ENCODE measurements at regions not wholly inside any gene's neighbourhood (a gene's known extent, or its start where the extent isn't known, plus 50 kb on each side); places are given as distances from the start of the nearest gene placed in this dataset.
"Not testable (repeated sequence)": the region's sequence is repeated elsewhere in the genome, so short reads cannot be mapped to it uniquely, and the experiment has no call there.

DNA sequence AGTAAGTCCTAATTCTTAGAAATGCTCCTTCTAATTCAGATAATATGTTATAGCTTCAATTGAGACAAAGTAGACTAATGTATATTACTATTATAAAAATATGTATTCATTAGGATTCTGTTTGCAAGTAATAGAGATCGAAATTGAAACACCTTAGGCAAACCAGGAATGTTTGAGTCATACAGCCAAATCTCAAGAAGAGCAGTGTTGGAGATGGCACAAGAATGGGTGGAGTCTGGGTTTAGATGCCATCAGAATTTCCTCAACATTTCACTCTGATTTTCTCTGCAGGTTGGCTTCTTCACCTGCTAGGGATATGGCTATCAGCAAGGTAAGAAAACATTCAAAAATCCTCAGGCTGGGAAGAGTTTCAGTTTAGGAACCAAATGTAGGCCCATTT lies 405.4 kb downstream of the CCDC85A start:
- TF ChIP-seq, protein P1, sequence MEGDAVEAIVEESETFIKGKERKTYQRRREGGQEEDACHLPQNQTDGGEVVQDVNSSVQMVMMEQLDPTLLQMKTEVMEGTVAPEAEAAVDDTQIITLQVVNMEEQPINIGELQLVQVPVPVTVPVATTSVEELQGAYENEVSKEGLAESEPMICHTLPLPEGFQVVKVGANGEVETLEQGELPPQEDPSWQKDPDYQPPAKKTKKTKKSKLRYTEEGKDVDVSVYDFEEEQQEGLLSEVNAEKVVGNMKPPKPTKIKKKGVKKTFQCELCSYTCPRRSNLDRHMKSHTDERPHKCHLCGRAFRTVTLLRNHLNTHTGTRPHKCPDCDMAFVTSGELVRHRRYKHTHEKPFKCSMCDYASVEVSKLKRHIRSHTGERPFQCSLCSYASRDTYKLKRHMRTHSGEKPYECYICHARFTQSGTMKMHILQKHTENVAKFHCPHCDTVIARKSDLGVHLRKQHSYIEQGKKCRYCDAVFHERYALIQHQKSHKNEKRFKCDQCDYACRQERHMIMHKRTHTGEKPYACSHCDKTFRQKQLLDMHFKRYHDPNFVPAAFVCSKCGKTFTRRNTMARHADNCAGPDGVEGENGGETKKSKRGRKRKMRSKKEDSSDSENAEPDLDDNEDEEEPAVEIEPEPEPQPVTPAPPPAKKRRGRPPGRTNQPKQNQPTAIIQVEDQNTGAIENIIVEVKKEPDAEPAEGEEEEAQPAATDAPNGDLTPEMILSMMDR (IDR thresholded peaks at IDR 0.05; ENCODE audit: borderline replicate concordance, insufficient read depth, low read depth, low read length): no peak
- no peak overlapping the region for H3K4me3 ChIP-seq (ENCODE audit: low read depth, low read length)

DNA sequence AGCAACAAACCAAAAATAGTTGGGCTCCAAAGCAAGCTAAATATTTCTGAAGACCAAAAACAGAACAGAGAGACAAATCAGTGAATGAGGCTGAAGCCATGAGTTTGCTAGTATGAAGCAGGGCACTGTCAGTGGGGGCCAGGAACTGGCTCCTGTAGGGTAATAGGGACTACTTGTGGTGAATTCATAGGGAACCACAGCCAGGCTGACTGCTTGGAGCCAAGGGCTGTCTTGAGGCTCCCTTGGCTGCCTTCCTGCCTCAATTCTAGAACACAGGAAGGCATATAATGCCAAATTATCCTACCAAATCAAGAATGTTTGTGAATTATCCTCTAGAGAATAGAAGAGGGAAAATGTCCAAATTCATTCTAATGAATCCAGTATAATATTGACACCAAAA lies 406.0 kb downstream of the CCDC85A start:
- no peak overlapping the region for H3K4me3 ChIP-seq (ENCODE audit: low read depth, low read length)
- TF ChIP-seq, protein P1 (IDR thresholded peaks at IDR 0.05; ENCODE audit: borderline replicate concordance, insufficient read depth, low read depth, low read length): no peak

DNA sequence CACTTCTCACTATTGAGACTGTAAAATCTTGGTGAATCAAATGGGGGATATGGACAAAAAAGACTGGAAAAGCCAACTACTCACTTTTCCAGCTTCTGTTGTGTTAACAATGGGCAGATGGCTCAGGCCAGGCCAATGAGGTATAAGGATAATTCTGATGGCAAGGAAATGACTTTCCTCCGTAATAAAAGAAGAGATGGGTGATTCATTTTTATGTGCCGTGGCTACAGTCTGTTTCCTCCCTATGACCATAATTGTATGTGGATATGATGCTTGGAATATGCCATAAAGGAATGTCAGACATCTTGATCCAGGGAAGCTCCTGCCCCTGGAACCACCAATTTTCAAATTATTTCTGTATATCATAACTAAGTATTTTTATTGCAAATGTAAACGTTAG lies 406.8 kb downstream of the CCDC85A start:
- TF ChIP-seq, protein P1 (IDR thresholded peaks at IDR 0.05; ENCODE audit: borderline replicate concordance, insufficient read depth, low read depth, low read length): no peak
- no peak overlapping the region for H3K4me3 ChIP-seq (ENCODE audit: low read depth, low read length)

DNA sequence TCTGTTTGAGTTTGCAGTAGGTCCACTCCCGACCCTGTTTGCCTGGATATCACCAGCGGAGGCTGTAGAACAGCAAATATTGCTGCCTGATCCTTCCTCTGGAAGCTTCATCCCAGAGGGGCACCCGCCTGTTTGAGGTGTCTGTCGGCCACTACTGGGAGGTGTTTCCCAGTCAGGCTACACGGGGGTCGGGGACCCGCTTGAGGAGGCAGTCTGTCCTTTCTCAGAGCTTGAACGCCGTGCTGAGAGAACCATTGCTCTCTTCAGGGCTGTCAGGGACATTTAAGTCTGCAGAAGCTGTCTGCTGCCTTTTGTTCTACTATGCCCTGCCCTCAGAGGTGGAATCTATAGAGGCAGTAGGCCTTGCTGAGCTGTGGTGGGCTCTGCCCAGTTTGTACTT lies 422.3 kb downstream of the CCDC85A start:
- not testable (repeated sequence) for H3K4me3 ChIP-seq (ENCODE audit: low read depth, low read length)

DNA sequence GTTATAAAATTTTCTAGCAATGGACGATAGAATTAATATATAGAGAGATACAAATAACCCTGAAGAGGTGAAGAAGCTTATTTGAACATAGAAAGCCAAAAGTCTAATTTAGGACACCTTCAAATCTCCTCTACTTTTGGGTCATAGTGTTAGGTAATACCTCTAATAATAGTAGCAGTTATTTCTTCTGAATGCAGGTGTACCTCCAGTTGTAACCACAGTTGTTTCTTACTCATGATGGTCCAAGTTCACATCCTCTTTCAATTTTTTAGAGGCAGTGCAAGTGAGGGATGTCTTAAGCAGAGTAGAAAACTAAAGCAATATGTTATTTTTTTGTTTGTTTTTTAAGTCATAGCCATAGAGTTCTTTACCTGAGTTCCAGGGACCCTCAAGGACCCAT lies 429.5 kb downstream of the CCDC85A start:
- H3K4me3 ChIP-seq (ENCODE audit: low read depth, low read length): no peak overlapping the region
- TF ChIP-seq, protein P1 (IDR thresholded peaks at IDR 0.05; ENCODE audit: borderline replicate concordance, insufficient read depth, low read depth, low read length): no peak

DNA sequence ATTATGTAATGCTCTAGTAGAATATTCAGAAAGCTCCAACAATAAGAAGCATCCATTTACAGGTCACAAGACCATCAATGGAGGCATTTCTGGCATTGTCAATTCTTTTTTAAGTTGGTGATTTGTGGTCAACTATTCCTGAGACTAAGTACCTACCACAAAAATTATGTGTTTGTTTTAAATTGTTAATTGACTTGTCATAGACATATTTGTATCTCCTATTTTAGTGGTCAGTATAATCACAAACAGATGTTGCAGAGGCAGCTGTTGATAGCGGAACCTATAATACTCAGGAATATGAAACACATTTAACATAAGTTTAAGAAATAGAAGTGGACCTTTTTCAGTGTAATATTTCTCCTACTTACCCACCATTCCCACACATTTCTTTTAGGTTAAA lies 430.1 kb downstream of the CCDC85A start:
- no peak overlapping the region for H3K4me3 ChIP-seq (ENCODE audit: low read depth, low read length)
- TF ChIP-seq, protein P1 (IDR thresholded peaks at IDR 0.05; ENCODE audit: borderline replicate concordance, insufficient read depth, low read depth, low read length): no peak

DNA sequence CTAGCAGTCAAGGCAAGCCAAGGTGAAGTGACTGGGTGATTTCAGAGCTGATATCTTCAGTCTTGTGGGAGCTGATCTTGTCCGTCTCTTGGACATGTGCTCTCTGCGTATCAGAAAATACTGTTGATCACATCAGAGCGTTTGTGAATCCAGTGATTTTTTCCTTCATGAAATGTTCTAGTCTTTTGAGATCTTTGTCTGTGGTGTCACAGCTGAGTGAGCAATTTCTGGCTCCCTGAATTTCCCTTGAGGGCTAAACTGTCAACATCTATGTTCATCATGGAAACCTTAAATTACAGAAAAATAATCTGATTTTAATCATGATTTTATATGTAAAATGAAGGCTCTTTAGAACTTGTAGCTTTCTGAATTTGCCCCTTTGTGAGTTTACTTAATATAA lies 432.0 kb downstream of the CCDC85A start:
- H3K4me3 ChIP-seq (ENCODE audit: low read depth, low read length): no peak overlapping the region
- TF ChIP-seq, protein P1 (IDR thresholded peaks at IDR 0.05; ENCODE audit: borderline replicate concordance, insufficient read depth, low read depth, low read length): no peak

DNA sequence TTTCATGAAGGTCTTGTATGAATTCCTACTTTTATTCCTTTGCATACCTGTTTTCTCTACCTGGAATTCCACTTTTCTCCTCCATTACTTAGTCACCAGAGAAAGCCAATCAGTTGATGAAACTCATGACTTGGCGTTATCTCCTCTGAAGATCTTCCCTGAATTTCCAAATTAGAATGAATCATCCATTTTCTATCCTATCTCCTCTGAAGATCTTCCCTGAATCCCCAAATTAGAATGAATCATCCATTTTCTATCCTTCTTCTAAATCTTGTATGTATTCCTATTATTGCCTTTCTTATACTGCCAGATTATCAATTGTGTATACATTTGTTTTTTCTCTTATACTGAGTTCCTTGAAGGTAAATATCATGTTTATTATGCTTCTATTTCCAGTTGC lies 440.4 kb downstream of the CCDC85A start:
- TF ChIP-seq, protein P1 (IDR thresholded peaks at IDR 0.05; ENCODE audit: borderline replicate concordance, insufficient read depth, low read depth, low read length): no peak
- no peak overlapping the region for H3K4me3 ChIP-seq (ENCODE audit: low read depth, low read length)

Data from GM12875 (cell line).